ENCODE measurements at regions not wholly inside any gene's neighbourhood (a gene's known extent, or its start where the extent isn't known, plus 50 kb on each side); places are given as distances from the start of the nearest gene placed in this dataset.

- H3K9ac ChIP-seq = no peak overlapping the region
- no peaks in the 10 kb centered on the region for H3K9me2 ChIP-seq (ENCODE audit: insufficient read depth)
- H3K79me2 ChIP-seq (ENCODE audit: insufficient read depth) = no peaks in the 10 kb centered on the region
- WGBS, 2 experiments (ENCODE audit: low coverage in 1 of 2, low lambda C conversion rate in 2 of 2, missing lambda C conversion rate in 2 of 2) = 6 to 14% methylated on average over 2 of the region's 2 CpGs
- H3K4me3 ChIP-seq = no peak overlapping the region
- no peaks in the 10 kb centered on the region for H4K20me1 ChIP-seq (ENCODE audit: insufficient read depth)
- in situ Hi-C loops (cut with MboI) = no loop called here
- H3F3A ChIP-seq (ENCODE audit: insufficient read depth) = peaks cover 6% of the 10 kb centered on the region; the same call in 1 of the 2 replicates
- H3K27me3 ChIP-seq (replicated peaks; ENCODE audit: insufficient read depth) = no peaks in the 10 kb centered on the region
- no peak overlapping the region for H3K4me2 ChIP-seq (ENCODE audit: unreplicated experiment)
- H3K9me3 ChIP-seq (ENCODE audit: low read depth) = no peaks in the 10 kb centered on the region
- peak; percentile 58 for DNase-seq
- no peak overlapping the region for H3K27ac ChIP-seq
- TF ChIP-seq EZH2phosphoT487 (IDR thresholded peaks at IDR 0.05; ENCODE audit: insufficient read depth, low read depth) (peak; percentile 65; the same call in 1 of the 2 replicates), EZH2 (IDR thresholded peaks at IDR 0.05; ENCODE audit: insufficient read depth, poor library complexity, severe bottlenecking) (no peak)
- H3K4me1 ChIP-seq (ENCODE audit: insufficient read depth) = peaks cover 10% of the 10 kb centered on the region
- no peak overlapping the region for H2AFZ ChIP-seq
- H3K36me3 ChIP-seq (ENCODE audit: low read depth) = no peaks in the 10 kb centered on the region
Measured at GRCh38 chr6:85044361-85044760, 280.0 kb upstream of the TBX18 start.

- TF ChIP-seq EZH2 (IDR thresholded peaks at IDR 0.05; ENCODE audit: insufficient read depth, poor library complexity, severe bottlenecking) (no peak), EZH2phosphoT487 (IDR thresholded peaks at IDR 0.05; ENCODE audit: insufficient read depth, low read depth) (no peak)
- H4K20me1 ChIP-seq (ENCODE audit: insufficient read depth) = no peaks in the 10 kb centered on the region
- no peak overlapping the region for H3K4me3 ChIP-seq
- no peak overlapping the region for H3K4me2 ChIP-seq (ENCODE audit: unreplicated experiment)
- H3K79me2 ChIP-seq (ENCODE audit: insufficient read depth) = no peaks in the 10 kb centered on the region
- H3K27me3 ChIP-seq (replicated peaks; ENCODE audit: insufficient read depth) = no peaks in the 10 kb centered on the region
- H3K36me3 ChIP-seq (ENCODE audit: low read depth) = no peaks in the 10 kb centered on the region
- H3K9ac ChIP-seq = no peak overlapping the region
- no peaks in the 10 kb centered on the region for H3K9me2 ChIP-seq (ENCODE audit: insufficient read depth)
- in situ Hi-C loops (cut with MboI) = no loop called here
- H3K27ac ChIP-seq = no peak overlapping the region
- peaks cover 10% of the 10 kb centered on the region for H3K4me1 ChIP-seq (ENCODE audit: insufficient read depth)
- DNase-seq = peak; percentile 4
- no peak overlapping the region for H2AFZ ChIP-seq
- peaks cover 6% of the 10 kb centered on the region; the same call in 1 of the 2 replicates for H3F3A ChIP-seq (ENCODE audit: insufficient read depth)
- H3K9me3 ChIP-seq (ENCODE audit: low read depth) = no peaks in the 10 kb centered on the region
Measured at GRCh38 chr6:85041376-85041775, 277.0 kb upstream of the TBX18 start.

- Histone ChIP-seq H3K9me2 (ENCODE audit: insufficient read depth) (no peaks in the 10 kb centered on the region), H3K27me3 (replicated peaks; ENCODE audit: insufficient read depth) (no peaks in the 10 kb centered on the region), H3K36me3 (ENCODE audit: low read depth) (no peaks in the 10 kb centered on the region), H2AFZ (no peak overlapping the region), H3K79me2 (ENCODE audit: insufficient read depth) (no peaks in the 10 kb centered on the region), H3F3A (ENCODE audit: insufficient read depth) (no peaks in the 10 kb centered on the region), H3K9me3 (ENCODE audit: low read depth) (no peaks in the 10 kb centered on the region), H3K4me3 (no peak overlapping the region), H3K27ac (no peak overlapping the region), H3K4me2 (ENCODE audit: unreplicated experiment) (no peak overlapping the region), H4K20me1 (ENCODE audit: insufficient read depth) (no peaks in the 10 kb centered on the region), H3K4me1 (ENCODE audit: insufficient read depth) (no peaks in the 10 kb centered on the region), H3K9ac (no peak overlapping the region)
- in situ Hi-C loops (cut with MboI) = no loop called here
- TF ChIP-seq EZH2phosphoT487 (IDR thresholded peaks at IDR 0.05; ENCODE audit: insufficient read depth, low read depth) (no peak), EZH2 (IDR thresholded peaks at IDR 0.05; ENCODE audit: insufficient read depth, poor library complexity, severe bottlenecking) (no peak)
- 70 to 72% methylated on average over 4 of the region's 4 CpGs for WGBS, 2 experiments (ENCODE audit: low coverage in 1 of 2, low lambda C conversion rate in 2 of 2, missing lambda C conversion rate in 2 of 2)
- DNase-seq = no peak
Measured at GRCh38 chr6:85037221-85037620, 272.8 kb upstream of the TBX18 start.

- no peak overlapping the region for H2AFZ ChIP-seq
- no peak overlapping the region for H3K27ac ChIP-seq
- no peaks in the 10 kb centered on the region for H3F3A ChIP-seq (ENCODE audit: insufficient read depth)
- no peaks in the 10 kb centered on the region for H3K27me3 ChIP-seq (replicated peaks; ENCODE audit: insufficient read depth)
- TF ChIP-seq EZH2 (IDR thresholded peaks at IDR 0.05; ENCODE audit: insufficient read depth, poor library complexity, severe bottlenecking) (no peak), EZH2phosphoT487 (IDR thresholded peaks at IDR 0.05; ENCODE audit: insufficient read depth, low read depth) (no peak)
- H3K9ac ChIP-seq = no peak overlapping the region
- in situ Hi-C loops (cut with MboI) = no loop called here
- H3K4me3 ChIP-seq = no peak overlapping the region
- H3K9me2 ChIP-seq (ENCODE audit: insufficient read depth) = no peaks in the 10 kb centered on the region
- DNase-seq = no peak
- H3K4me1 ChIP-seq (ENCODE audit: insufficient read depth) = no peaks in the 10 kb centered on the region
- no peaks in the 10 kb centered on the region for H3K9me3 ChIP-seq (ENCODE audit: low read depth)
- no peaks in the 10 kb centered on the region for H3K36me3 ChIP-seq (ENCODE audit: low read depth)
- H3K79me2 ChIP-seq (ENCODE audit: insufficient read depth) = no peaks in the 10 kb centered on the region
- H3K4me2 ChIP-seq (ENCODE audit: unreplicated experiment) = no peak overlapping the region
- no peaks in the 10 kb centered on the region for H4K20me1 ChIP-seq (ENCODE audit: insufficient read depth)
- 82% methylated on average over 1 of the region's 1 CpG for WGBS, 2 experiments (ENCODE audit: low coverage in 1 of 2, low lambda C conversion rate in 2 of 2, missing lambda C conversion rate in 2 of 2)
Measured at GRCh38 chr6:85035766-85036165, 271.4 kb upstream of the TBX18 start.

- Histone ChIP-seq H3K79me2 (ENCODE audit: insufficient read depth) (no peaks in the 10 kb centered on the region), H3K4me3 (no peak overlapping the region), H3K36me3 (ENCODE audit: low read depth) (no peaks in the 10 kb centered on the region), H3K27ac (no peak overlapping the region), H2AFZ (no peak overlapping the region), H3K27me3 (replicated peaks; ENCODE audit: insufficient read depth) (no peaks in the 10 kb centered on the region), H4K20me1 (ENCODE audit: insufficient read depth) (no peaks in the 10 kb centered on the region), H3F3A (ENCODE audit: insufficient read depth) (no peaks in the 10 kb centered on the region), H3K4me1 (ENCODE audit: insufficient read depth) (no peaks in the 10 kb centered on the region), H3K4me2 (ENCODE audit: unreplicated experiment) (no peak overlapping the region), H3K9me2 (ENCODE audit: insufficient read depth) (no peaks in the 10 kb centered on the region), H3K9ac (no peak overlapping the region), H3K9me3 (ENCODE audit: low read depth) (no peaks in the 10 kb centered on the region)
- 14 to 17% methylated on average over 1 of the region's 1 CpG for WGBS, 2 experiments (ENCODE audit: low coverage in 1 of 2, low lambda C conversion rate in 2 of 2, missing lambda C conversion rate in 2 of 2)
- DNase-seq = no peak
- TF ChIP-seq EZH2 (IDR thresholded peaks at IDR 0.05; ENCODE audit: insufficient read depth, poor library complexity, severe bottlenecking) (no peak), EZH2phosphoT487 (IDR thresholded peaks at IDR 0.05; ENCODE audit: insufficient read depth, low read depth) (no peak)
- in situ Hi-C loops (cut with MboI) = no loop called here
Measured at GRCh38 chr6:85033547-85033946, 269.1 kb upstream of the TBX18 start.
